ENCODE measurements at regions not wholly inside any gene's neighbourhood (a gene's known extent, or its start where the extent isn't known, plus 50 kb on each side); places are given as distances from the start of the nearest gene placed in this dataset.
"Not testable (repeated sequence)": the region's sequence is repeated elsewhere in the genome, so short reads cannot be mapped to it uniquely, and the experiment has no call there.

DNA sequence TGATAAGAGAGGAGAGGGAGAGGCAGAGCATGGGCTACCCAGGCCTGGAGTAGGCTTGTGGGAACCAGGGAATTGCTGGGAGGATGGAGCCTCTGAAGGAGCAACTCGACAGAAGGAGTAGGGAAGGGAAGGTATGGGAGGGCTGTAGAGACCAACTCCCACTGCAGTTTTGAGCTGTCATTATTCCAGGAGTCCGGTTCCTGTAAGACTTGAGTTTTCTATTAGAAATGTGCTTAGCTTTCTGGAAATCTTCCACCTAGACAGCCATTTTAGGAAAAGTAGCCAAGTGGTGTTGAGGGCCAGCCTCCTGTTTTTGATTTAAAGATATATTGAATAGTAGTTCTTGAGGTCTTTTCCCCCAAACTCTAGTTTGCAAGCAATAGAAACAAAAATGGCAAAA is 323.5 kb downstream of the LRRC70 start:
- Histone ChIP-seq H3K79me2 (ENCODE audit: low read length) (no peaks in the 10 kb centered on the region), H4K20me1 (ENCODE audit: insufficient read depth, low read length) (no peaks in the 10 kb centered on the region), H3K9ac (ENCODE audit: low read length) (no peak overlapping the region), H3K36me3 (replicated peaks; ENCODE audit: low read depth, low read length) (no peaks in the 10 kb centered on the region), H3K4me3 (ENCODE audit: low read length) (no peak overlapping the region), H3K4me1 (ENCODE audit: low read length) (no peaks in the 10 kb centered on the region), H3K9me3 (ENCODE audit: insufficient read depth, low read length) (no peaks in the 10 kb centered on the region), H3K27me3 (ENCODE audit: low read depth, low read length) (no peaks in the 10 kb centered on the region), H2AFZ (ENCODE audit: low read depth, low read length) (no peak overlapping the region), H3K4me2 (ENCODE audit: low read length) (no peak overlapping the region), H3K27ac (ENCODE audit: low read length) (no peak overlapping the region)
- TF ChIP-seq, protein P1, sequence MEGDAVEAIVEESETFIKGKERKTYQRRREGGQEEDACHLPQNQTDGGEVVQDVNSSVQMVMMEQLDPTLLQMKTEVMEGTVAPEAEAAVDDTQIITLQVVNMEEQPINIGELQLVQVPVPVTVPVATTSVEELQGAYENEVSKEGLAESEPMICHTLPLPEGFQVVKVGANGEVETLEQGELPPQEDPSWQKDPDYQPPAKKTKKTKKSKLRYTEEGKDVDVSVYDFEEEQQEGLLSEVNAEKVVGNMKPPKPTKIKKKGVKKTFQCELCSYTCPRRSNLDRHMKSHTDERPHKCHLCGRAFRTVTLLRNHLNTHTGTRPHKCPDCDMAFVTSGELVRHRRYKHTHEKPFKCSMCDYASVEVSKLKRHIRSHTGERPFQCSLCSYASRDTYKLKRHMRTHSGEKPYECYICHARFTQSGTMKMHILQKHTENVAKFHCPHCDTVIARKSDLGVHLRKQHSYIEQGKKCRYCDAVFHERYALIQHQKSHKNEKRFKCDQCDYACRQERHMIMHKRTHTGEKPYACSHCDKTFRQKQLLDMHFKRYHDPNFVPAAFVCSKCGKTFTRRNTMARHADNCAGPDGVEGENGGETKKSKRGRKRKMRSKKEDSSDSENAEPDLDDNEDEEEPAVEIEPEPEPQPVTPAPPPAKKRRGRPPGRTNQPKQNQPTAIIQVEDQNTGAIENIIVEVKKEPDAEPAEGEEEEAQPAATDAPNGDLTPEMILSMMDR (IDR thresholded peaks at IDR 0.05; ENCODE audit: low read depth, low read length), result no peak
- TF ChIP-seq EZH2phosphoT487 (IDR thresholded peaks at IDR 0.05; ENCODE audit: low read depth), result no peak

DNA sequence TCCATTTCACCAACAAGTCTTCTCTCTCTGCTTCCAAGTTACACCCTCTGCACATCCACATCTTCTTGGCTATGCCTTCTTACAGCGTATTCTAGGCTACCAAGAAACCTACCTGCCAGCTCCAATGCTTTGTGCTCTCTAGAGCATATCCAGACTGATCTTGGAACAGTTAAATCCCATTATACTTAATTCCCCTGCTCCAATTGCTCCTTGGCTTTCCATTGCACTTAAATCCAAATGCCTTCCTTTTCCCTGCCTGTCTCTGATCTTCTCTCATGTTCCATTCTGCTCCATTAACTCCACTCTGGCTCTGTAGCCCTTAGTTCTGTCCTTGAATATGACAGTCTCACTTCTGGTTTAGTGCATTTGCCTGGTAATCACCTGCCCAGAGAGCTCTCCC is 322.4 kb downstream of the LRRC70 start:
- Histone ChIP-seq H4K20me1 (ENCODE audit: insufficient read depth, low read length) (no peaks in the 10 kb centered on the region), H3K4me1 (ENCODE audit: low read length) (no peaks in the 10 kb centered on the region), H3K27ac (ENCODE audit: low read length) (no peak overlapping the region), H2AFZ (ENCODE audit: low read depth, low read length) (no peak overlapping the region), H3K9ac (ENCODE audit: low read length) (no peak overlapping the region), H3K4me2 (ENCODE audit: low read length) (no peak overlapping the region), H3K27me3 (ENCODE audit: low read depth, low read length) (no peaks in the 10 kb centered on the region), H3K36me3 (replicated peaks; ENCODE audit: low read depth, low read length) (no peaks in the 10 kb centered on the region), H3K9me3 (ENCODE audit: insufficient read depth, low read length) (no peaks in the 10 kb centered on the region), H3K79me2 (ENCODE audit: low read length) (no peaks in the 10 kb centered on the region), H3K4me3 (ENCODE audit: low read length) (no peak overlapping the region)
- TF ChIP-seq, protein P1 (IDR thresholded peaks at IDR 0.05; ENCODE audit: low read depth, low read length), result no peak
- TF ChIP-seq EZH2phosphoT487 (IDR thresholded peaks at IDR 0.05; ENCODE audit: low read depth), result no peak

DNA sequence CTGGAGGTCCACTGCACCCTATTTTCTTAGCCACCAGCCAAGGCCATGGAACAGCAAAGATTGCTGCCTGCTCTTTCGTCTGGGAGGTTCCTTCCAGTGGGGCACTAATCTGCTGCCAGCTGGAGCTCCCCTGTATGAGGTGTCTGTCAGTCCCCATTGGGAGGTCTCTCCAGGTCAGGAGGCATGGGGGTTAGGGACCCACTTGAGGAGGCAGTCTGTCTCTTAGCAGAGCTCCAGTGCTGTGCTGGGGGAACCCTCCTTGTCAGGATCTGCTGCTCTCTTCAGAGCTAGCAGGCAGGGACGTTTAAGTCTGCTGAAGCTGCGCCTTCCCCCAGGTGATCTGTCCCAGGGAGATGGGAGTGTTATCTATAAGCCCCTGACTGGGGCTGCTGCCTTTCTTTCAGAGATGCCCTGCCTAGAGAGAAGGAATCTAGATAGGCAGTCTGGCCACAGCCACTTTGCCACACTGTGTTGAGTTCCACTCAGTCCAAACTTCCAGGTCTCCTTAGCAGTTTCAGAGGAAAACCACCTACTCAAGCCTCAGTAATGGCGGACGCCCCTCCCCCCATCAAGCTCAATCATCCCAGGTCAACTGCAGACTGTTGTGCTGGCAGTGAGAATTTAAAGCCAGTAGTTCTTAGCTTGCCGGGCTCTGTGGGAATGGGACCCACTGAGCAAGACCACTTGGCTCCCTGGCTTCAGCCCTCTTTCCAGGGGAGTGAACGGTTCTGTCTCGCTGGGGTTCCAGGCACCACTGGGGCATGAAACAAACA is 317.7 kb downstream of the LRRC70 start:
- no peaks in the 10 kb centered on the region for H3K27me3 ChIP-seq (ENCODE audit: low read depth, low read length)
- no peak overlapping the region for H2AFZ ChIP-seq (ENCODE audit: low read depth, low read length)
- H3K9me3 ChIP-seq (ENCODE audit: insufficient read depth, low read length), result no peaks in the 10 kb centered on the region
- no peak overlapping the region for H3K4me2 ChIP-seq (ENCODE audit: low read length)
- no peak overlapping the region for H3K4me3 ChIP-seq (ENCODE audit: low read length)
- no peaks in the 10 kb centered on the region for H3K4me1 ChIP-seq (ENCODE audit: low read length)
- H3K36me3 ChIP-seq (replicated peaks; ENCODE audit: low read depth, low read length), result no peaks in the 10 kb centered on the region
- H3K79me2 ChIP-seq (ENCODE audit: low read length), result no peaks in the 10 kb centered on the region
- TF ChIP-seq EZH2phosphoT487 (IDR thresholded peaks at IDR 0.05; ENCODE audit: low read depth), result no peak
- TF ChIP-seq, protein P1 (IDR thresholded peaks at IDR 0.05; ENCODE audit: low read depth, low read length), result no peak
- H3K9ac ChIP-seq (ENCODE audit: low read length), result no peak overlapping the region
- no peaks in the 10 kb centered on the region for H4K20me1 ChIP-seq (ENCODE audit: insufficient read depth, low read length)
- no peak overlapping the region for H3K27ac ChIP-seq (ENCODE audit: low read length)

DNA sequence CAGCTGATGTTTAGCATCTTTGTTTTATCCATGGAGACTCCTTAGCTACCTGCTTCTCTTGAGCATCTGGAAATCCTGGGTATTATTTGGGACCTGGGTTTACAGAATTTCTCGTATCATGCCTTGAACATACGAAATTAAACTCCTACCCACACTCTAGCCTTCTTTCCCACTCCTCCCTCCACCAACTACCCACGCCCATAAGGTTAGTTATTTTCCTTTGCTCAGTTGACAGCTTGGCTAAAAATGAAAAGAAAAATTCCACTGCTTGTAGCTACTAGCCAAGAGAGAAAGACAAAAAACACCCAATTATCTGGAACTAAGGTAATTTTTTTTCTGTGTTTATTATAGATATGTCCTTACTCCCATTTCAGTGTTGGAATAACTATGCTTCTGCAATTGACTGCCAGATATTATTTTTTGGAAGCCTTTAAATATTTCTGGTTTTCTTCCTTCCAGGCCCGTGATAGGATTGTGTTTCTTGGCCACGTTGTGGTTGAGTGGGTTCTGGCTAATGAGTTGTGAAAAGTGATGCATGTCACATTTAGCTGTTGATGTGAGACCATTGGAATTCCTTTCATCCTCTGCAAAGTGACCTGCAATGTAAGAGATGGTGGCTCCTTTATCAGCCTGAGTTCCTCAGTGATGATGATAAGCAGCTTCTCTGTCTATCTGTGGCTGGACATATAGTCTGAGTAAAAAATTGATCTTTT is 308.1 kb downstream of the LRRC70 start:
- H3K4me1 ChIP-seq (ENCODE audit: low read length), result no peaks in the 10 kb centered on the region
- H2AFZ ChIP-seq (ENCODE audit: low read depth, low read length), result no peak overlapping the region
- H3K27me3 ChIP-seq (ENCODE audit: low read depth, low read length), result no peaks in the 10 kb centered on the region
- no peak overlapping the region for H3K27ac ChIP-seq (ENCODE audit: low read length)
- no peak overlapping the region for H3K4me2 ChIP-seq (ENCODE audit: low read length)
- H3K79me2 ChIP-seq (ENCODE audit: low read length), result no peaks in the 10 kb centered on the region
- H4K20me1 ChIP-seq (ENCODE audit: insufficient read depth, low read length), result no peaks in the 10 kb centered on the region
- H3K9ac ChIP-seq (ENCODE audit: low read length), result no peak overlapping the region
- H3K36me3 ChIP-seq (replicated peaks; ENCODE audit: low read depth, low read length), result no peaks in the 10 kb centered on the region
- H3K9me3 ChIP-seq (ENCODE audit: insufficient read depth, low read length), result no peaks in the 10 kb centered on the region
- TF ChIP-seq, protein P1 (IDR thresholded peaks at IDR 0.05; ENCODE audit: low read depth, low read length), result no peak
- TF ChIP-seq EZH2phosphoT487 (IDR thresholded peaks at IDR 0.05; ENCODE audit: low read depth), result no peak
- H3K4me3 ChIP-seq (ENCODE audit: low read length), result no peak overlapping the region

DNA sequence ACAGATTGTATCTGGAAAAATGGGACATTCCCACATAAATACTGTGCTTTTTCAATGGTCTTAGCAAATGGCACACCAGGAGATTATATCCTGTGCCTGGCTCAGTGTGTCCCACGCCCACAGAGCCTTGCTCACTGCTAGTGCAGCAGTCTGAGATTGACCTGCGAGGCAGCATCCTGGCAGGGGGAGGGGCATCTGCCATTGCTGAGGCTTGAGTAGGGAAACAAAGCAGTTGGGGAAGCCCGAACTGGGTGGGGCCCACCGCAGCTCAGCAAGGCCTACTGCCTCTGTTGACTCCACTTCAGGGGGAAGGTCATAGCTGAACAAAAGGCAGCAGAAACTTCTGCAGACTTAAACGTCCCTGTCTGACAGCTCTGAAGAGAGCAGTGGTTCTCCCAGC is 258.7 kb downstream of the LRRC70 start:
- not testable (repeated sequence) for H3K27ac ChIP-seq (ENCODE audit: low read length); H3K36me3 ChIP-seq (replicated peaks; ENCODE audit: low read depth, low read length); H3K4me3 ChIP-seq (ENCODE audit: low read length); H4K20me1 ChIP-seq (ENCODE audit: insufficient read depth, low read length); H2AFZ ChIP-seq (ENCODE audit: low read depth, low read length); H3K4me1 ChIP-seq (ENCODE audit: low read length); H3K4me2 ChIP-seq (ENCODE audit: low read length); H3K9ac ChIP-seq (ENCODE audit: low read length); H3K27me3 ChIP-seq (ENCODE audit: low read depth, low read length); H3K9me3 ChIP-seq (ENCODE audit: insufficient read depth, low read length); H3K79me2 ChIP-seq (ENCODE audit: low read length)
